Stomach (tissue), 4 donors: ENCODE measurements at regions not wholly inside any gene's neighbourhood (a gene's known extent, or its start where the extent isn't known, plus 50 kb on each side); places are given as distances from the start of the nearest gene placed in this dataset.

Experiments used
- CTCF ChIP-seq, 7 experiments: fragments of 450-650 bp in 4 of 7; fragments of 200-600 bp in 3 of 7; sonication (generic) in 3 of 7; IDR thresholded peaks; one replicate each; pipeline ENCODE4 v1.5.1; 2016 to 2019; ENCODE audit warnings: antibody characterized with exemption in 7 of 7, control low read depth in 2 of 7, mild to moderate bottlenecking in 1 of 7
- POLR2AphosphoS5 ChIP-seq, 3 donors: sonication (generic); formaldehyde crosslinking; IDR thresholded peaks; one replicate each; pipeline ENCODE4 v1.6.1; 2016; ENCODE audit warnings: antibody characterized with exemption in 3 of 3

DNA sequence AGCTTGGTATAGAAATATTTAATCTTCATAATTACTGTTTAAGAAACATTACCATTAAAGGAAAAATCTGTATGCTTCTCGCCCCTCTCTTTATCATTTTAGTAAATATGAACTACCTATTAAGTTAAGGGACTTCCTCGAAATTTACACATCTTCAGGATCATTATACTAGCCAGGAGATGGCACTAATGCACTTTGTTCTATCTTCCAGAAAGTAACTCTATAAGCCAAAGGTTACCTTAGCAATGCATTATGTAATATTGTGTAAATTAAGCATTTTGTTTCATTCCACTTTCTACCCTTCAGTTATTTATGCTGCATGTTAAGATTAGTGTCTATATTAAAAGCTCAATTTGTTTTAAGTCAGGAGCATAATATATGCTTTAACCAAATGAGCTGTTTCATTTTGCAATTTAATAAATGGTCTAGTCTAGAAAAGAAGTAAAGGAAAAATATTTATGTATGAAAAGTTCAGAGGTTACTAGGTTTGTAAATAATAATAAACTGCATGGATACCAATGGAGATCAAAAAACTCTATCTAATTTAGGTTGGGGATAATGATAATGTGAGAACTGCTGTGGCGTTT is 128.5 kb downstream of the ANKRD7 start:
- no peak for TF ChIP-seq CTCF (IDR thresholded peaks at IDR 0.05)
- no peak for TF ChIP-seq POLR2AphosphoS5 (IDR thresholded peaks at IDR 0.05)
